ENCODE measurements at regions not wholly inside any gene's neighbourhood (a gene's known extent, or its start where the extent isn't known, plus 50 kb on each side); places are given as distances from the start of the nearest gene placed in this dataset.

DNA sequence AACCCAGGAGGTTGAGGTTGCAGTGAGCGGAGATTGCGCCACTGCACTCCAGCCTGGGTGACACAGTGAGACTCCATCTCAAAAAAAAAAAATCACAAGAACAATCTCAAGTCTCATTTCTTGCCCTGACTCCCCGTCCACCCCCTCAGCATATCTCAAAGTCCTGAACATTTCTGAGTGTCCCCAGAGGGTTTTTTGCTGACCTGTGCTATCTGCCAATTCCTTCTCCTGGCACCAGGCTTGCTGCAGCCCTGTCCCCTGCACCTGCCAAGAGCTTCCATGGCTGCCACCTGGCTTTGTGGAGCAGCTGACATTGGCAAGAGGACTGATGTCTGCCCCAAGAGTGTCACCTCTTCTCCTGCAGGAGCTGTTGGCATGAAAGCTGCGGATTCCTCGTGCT, 54.9 kb upstream of the PTPRT start (continued):
- TF ChIP-seq, protein P1, sequence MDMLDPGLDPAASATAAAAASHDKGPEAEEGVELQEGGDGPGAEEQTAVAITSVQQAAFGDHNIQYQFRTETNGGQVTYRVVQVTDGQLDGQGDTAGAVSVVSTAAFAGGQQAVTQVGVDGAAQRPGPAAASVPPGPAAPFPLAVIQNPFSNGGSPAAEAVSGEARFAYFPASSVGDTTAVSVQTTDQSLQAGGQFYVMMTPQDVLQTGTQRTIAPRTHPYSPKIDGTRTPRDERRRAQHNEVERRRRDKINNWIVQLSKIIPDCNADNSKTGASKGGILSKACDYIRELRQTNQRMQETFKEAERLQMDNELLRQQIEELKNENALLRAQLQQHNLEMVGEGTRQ (CRISPR knock-in tag; IDR thresholded peaks at IDR 0.05): no peak
- no peak for TF ChIP-seq TCF7 (CRISPR knock-in tag; IDR thresholded peaks at IDR 0.05; ENCODE audit: low read depth)
- TF ChIP-seq, protein P2, sequence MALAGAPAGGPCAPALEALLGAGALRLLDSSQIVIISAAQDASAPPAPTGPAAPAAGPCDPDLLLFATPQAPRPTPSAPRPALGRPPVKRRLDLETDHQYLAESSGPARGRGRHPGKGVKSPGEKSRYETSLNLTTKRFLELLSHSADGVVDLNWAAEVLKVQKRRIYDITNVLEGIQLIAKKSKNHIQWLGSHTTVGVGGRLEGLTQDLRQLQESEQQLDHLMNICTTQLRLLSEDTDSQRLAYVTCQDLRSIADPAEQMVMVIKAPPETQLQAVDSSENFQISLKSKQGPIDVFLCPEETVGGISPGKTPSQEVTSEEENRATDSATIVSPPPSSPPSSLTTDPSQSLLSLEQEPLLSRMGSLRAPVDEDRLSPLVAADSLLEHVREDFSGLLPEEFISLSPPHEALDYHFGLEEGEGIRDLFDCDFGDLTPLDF (CRISPR knock-in tag; IDR thresholded peaks at IDR 0.05): no peak
- TF ChIP-seq, protein P3, sequence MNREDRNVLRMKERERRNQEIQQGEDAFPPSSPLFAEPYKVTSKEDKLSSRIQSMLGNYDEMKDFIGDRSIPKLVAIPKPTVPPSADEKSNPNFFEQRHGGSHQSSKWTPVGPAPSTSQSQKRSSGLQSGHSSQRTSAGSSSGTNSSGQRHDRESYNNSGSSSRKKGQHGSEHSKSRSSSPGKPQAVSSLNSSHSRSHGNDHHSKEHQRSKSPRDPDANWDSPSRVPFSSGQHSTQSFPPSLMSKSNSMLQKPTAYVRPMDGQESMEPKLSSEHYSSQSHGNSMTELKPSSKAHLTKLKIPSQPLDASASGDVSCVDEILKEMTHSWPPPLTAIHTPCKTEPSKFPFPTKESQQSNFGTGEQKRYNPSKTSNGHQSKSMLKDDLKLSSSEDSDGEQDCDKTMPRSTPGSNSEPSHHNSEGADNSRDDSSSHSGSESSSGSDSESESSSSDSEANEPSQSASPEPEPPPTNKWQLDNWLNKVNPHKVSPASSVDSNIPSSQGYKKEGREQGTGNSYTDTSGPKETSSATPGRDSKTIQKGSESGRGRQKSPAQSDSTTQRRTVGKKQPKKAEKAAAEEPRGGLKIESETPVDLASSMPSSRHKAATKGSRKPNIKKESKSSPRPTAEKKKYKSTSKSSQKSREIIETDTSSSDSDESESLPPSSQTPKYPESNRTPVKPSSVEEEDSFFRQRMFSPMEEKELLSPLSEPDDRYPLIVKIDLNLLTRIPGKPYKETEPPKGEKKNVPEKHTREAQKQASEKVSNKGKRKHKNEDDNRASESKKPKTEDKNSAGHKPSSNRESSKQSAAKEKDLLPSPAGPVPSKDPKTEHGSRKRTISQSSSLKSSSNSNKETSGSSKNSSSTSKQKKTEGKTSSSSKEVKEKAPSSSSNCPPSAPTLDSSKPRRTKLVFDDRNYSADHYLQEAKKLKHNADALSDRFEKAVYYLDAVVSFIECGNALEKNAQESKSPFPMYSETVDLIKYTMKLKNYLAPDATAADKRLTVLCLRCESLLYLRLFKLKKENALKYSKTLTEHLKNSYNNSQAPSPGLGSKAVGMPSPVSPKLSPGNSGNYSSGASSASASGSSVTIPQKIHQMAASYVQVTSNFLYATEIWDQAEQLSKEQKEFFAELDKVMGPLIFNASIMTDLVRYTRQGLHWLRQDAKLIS (CRISPR knock-in tag; IDR thresholded peaks at IDR 0.05; ENCODE audit: borderline replicate concordance): no peak

DNA sequence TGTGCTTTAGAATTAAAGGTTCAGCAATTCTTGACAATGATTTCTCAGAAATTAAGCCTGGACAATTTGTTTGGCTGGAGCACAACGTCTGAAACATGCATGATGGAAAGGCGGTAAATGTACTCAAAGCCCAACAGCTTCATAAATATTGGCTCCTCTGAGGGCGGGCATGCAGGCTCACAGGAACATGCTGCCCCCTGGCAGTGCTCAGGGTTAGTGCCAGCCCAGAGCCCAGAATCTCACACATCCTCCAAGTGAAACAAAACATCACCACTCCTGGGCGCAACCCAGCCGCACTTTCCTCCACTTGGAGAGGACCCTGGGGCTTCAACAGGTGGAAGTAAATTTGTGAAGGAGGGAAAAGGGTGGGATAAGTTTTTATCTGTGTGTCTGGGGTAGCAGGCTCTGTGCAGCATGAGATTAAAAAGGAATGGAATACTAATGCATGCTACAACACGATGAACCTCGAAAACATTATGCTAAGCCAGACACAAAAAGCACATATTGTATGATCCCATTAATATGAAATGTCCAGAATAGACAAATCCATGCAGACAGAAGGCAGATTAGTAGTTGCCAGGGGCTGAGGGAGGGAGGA, 54.1 kb upstream of the PTPRT start:
- TF ChIP-seq, protein P4, sequence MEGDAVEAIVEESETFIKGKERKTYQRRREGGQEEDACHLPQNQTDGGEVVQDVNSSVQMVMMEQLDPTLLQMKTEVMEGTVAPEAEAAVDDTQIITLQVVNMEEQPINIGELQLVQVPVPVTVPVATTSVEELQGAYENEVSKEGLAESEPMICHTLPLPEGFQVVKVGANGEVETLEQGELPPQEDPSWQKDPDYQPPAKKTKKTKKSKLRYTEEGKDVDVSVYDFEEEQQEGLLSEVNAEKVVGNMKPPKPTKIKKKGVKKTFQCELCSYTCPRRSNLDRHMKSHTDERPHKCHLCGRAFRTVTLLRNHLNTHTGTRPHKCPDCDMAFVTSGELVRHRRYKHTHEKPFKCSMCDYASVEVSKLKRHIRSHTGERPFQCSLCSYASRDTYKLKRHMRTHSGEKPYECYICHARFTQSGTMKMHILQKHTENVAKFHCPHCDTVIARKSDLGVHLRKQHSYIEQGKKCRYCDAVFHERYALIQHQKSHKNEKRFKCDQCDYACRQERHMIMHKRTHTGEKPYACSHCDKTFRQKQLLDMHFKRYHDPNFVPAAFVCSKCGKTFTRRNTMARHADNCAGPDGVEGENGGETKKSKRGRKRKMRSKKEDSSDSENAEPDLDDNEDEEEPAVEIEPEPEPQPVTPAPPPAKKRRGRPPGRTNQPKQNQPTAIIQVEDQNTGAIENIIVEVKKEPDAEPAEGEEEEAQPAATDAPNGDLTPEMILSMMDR (IDR thresholded peaks at IDR 0.05): peak; percentile 35; the same call in 1 of the 2 replicates
- no peak for TF ChIP-seq ELF4 (CRISPR knock-in tag; IDR thresholded peaks at IDR 0.05; ENCODE audit: low read depth)
- H3K4me1 Mint-ChIP-seq: peaks cover 7% of the 10 kb centered on the region
- H3K27ac Mint-ChIP-seq: no peak overlapping the region
- ATAC-seq (peak; percentile 82), DNase-seq (ENCODE audit: low spot score) (peak; percentile 38)
- ChIA-PET CTCF (interaction anchor here (0.6 to 1.5 kb wide), 9 partner anchors 11 to 665 kb away, joined by 3 to 7 read pairs (median 4); no protein-coding TSS in a partner anchor), POLR2A (no interaction called here)
- H3K4me3 Mint-ChIP-seq: no peak overlapping the region
- H3K36me3 Mint-ChIP-seq: no peaks in the 10 kb centered on the region
- H3K27me3 Mint-ChIP-seq (ENCODE audit: low read depth): peaks cover 16% of the 10 kb centered on the region
- H3K9me3 Mint-ChIP-seq: peaks cover 11% of the 10 kb centered on the region

DNA sequence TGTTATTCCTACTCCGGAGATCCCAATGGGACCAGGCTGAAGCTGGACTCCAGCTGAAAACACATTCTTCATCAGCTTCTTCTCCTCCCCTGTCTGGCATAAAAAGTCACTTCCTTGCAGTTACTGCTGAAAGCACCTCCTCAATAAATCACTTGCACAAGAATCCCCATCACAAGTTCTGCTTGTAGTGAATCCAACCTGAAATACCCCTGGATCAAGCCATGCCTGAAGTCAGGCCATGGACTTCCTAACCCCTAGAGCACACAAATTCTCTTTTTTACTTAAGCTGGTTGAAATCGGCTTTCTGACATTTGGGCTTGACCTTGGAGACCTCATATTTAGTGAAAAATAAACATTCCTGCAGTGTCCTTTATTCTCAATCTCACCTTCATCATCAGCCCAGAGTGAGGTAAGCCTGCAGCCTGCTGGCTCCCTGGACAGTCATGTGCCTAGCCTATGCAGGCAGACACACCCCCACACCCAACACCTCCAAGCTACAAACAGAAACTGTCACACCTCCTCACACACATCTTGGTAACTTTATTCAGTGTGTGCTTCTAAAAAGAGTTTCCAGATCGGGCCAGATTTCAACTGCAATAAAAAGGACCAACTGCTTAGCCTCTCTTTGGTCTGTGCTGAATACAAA, 51.5 kb upstream of the PTPRT start:
- CTCF ChIA-PET: no interaction called here
- Mint-ChIP-seq H3K4me3 (no peak overlapping the region), H3K36me3 (no peaks in the 10 kb centered on the region)

More for the DNA sequence above, 51.5 kb upstream of the PTPRT start:
- ATAC-seq: no peak
- Mint-ChIP-seq H3K9me3 (peaks cover 11% of the 10 kb centered on the region), H3K27me3 (ENCODE audit: low read depth) (peaks cover 20% of the 10 kb centered on the region), H3K4me1 (peaks cover 11% of the 10 kb centered on the region), H3K27ac (no peak overlapping the region)
- POLR2A ChIA-PET: interaction anchor here (0.5 kb wide), 1 partner anchor 16 kb away, joined by 4 read pairs; no protein-coding TSS in a partner anchor
- TF ChIP-seq MYBL2 (CRISPR knock-in tag; IDR thresholded peaks at IDR 0.05) (no peak), CBFB (CRISPR knock-in tag; IDR thresholded peaks at IDR 0.05; ENCODE audit: low read depth) (no peak), FOXP1 (CRISPR knock-in tag; IDR thresholded peaks at IDR 0.05; ENCODE audit: borderline replicate concordance) (no peak), KAT7 (CRISPR knock-in tag; IDR thresholded peaks at IDR 0.05; ENCODE audit: borderline replicate concordance) (no peak), ESRRA (CRISPR knock-in tag; IDR thresholded peaks at IDR 0.05; ENCODE audit: borderline replicate concordance) (no peak), FOXK1 (CRISPR knock-in tag; IDR thresholded peaks at IDR 0.05) (no peak), EMX1 (CRISPR knock-in tag; IDR thresholded peaks at IDR 0.05) (no peak), ZNF219 (CRISPR knock-in tag; IDR thresholded peaks at IDR 0.05; ENCODE audit: borderline replicate concordance) (no peak)
- TF ChIP-seq, protein P5, sequence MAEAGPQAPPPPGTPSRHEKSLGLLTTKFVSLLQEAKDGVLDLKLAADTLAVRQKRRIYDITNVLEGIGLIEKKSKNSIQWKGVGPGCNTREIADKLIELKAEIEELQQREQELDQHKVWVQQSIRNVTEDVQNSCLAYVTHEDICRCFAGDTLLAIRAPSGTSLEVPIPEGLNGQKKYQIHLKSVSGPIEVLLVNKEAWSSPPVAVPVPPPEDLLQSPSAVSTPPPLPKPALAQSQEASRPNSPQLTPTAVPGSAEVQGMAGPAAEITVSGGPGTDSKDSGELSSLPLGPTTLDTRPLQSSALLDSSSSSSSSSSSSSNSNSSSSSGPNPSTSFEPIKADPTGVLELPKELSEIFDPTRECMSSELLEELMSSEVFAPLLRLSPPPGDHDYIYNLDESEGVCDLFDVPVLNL (CRISPR knock-in tag; IDR thresholded peaks at IDR 0.05; ENCODE audit: borderline replicate concordance, low read depth): no peak
- TF ChIP-seq, protein P6, sequence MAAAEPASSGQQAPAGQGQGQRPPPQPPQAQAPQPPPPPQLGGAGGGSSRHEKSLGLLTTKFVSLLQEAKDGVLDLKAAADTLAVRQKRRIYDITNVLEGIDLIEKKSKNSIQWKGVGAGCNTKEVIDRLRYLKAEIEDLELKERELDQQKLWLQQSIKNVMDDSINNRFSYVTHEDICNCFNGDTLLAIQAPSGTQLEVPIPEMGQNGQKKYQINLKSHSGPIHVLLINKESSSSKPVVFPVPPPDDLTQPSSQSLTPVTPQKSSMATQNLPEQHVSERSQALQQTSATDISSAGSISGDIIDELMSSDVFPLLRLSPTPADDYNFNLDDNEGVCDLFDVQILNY (CRISPR knock-in tag; IDR thresholded peaks at IDR 0.05): no peak
- TF ChIP-seq, protein P7, sequence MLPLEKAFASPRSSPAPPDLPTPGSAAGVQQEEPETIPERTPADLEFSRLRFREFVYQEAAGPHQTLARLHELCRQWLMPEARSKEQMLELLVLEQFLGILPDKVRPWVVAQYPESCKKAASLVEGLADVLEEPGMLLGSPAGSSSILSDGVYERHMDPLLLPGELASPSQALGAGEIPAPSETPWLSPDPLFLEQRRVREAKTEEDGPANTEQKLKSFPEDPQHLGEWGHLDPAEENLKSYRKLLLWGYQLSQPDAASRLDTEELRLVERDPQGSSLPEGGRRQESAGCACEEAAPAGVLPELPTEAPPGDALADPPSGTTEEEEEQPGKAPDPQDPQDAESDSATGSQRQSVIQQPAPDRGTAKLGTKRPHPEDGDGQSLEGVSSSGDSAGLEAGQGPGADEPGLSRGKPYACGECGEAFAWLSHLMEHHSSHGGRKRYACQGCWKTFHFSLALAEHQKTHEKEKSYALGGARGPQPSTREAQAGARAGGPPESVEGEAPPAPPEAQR (CRISPR knock-in tag; IDR thresholded peaks at IDR 0.05): no peak
- DNase-seq (ENCODE audit: low spot score): no peak

All from WTC11 (cell line).